Stomach (tissue), 8 donors: ENCODE measurements at regions not wholly inside any gene's neighbourhood (a gene's known extent, or its start where the extent isn't known, plus 50 kb on each side); places are given as distances from the start of the nearest gene placed in this dataset.
A peak's percentile ranks its signal among the peaks of the same experiment; 100 is the strongest.

ENCODE experiments used
- DNase-seq, 2 donors: peaks; one replicate each; pipeline versions ENCODE4 v3.0.0 to v3.0.0-alpha.2; 2013 to 2019
- H3K27ac ChIP-seq, 5 donors: fragments of 200-600 bp in 4 of 5; sonication (generic) in 4 of 5; one replicate each; pipeline ENCODE4 v1.5.1; 2013 to 2019; ENCODE audit warnings: mild to moderate bottlenecking in 1 of 5, moderate library complexity in 1 of 5
- H3K27me3 ChIP-seq, 3 donors: fragments of 200-600 bp; sonication (generic); one replicate each; pipeline ENCODE4 v1.5.1; 2017 to 2019; ENCODE audit warnings: mixed run types in 1 of 3
- H3K36me3 ChIP-seq, 4 donors: fragments of 200-600 bp; sonication (generic); 1 replicate in 3 of 4; 2 replicates in 1 of 4; pipeline ENCODE4 v1.5.1; 2016 to 2019
- H3K4me1 ChIP-seq, 4 donors: fragments of 200-600 bp; sonication (generic); one replicate each; pipeline ENCODE4 v1.5.1; 2016 to 2019
- H3K4me3 ChIP-seq, 4 donors: fragments of 200-600 bp; sonication (generic) in 3 of 4; one replicate each; pipeline ENCODE4 v1.5.1; 2016 to 2019; ENCODE audit warnings: mild to moderate bottlenecking in 1 of 4
- H3K9me3 ChIP-seq, 4 donors: fragments of 200-600 bp; sonication (generic); one replicate each; pipeline ENCODE4 v1.5.1; 2016 to 2019
- CTCF ChIP-seq, 7 experiments: fragments of 450-650 bp in 4 of 7; fragments of 200-600 bp in 3 of 7; sonication (generic) in 3 of 7; IDR thresholded peaks; one replicate each; pipeline ENCODE4 v1.5.1; 2016 to 2019; ENCODE audit warnings: antibody characterized with exemption in 7 of 7, control low read depth in 2 of 7, mild to moderate bottlenecking in 1 of 7
- EP300 ChIP-seq: sonication (generic); formaldehyde crosslinking; IDR thresholded peaks from one replicate; pipeline ENCODE4 v1.6.1; 2017; ENCODE audit warnings: antibody characterized with exemption
- POLR2A ChIP-seq, 4 donors: fragments of 450-650 bp; IDR thresholded peaks; one replicate each; pipeline ENCODE4 v1.6.1; 2016; ENCODE audit warnings: antibody characterized with exemption in 4 of 4, control low read depth in 2 of 4, mild to moderate bottlenecking in 1 of 4, moderate library complexity in 1 of 4
- POLR2AphosphoS5 ChIP-seq, 3 donors: sonication (generic); formaldehyde crosslinking; IDR thresholded peaks; one replicate each; pipeline ENCODE4 v1.6.1; 2016; ENCODE audit warnings: antibody characterized with exemption in 3 of 3
- WGBS, 5 donors: extraction: QIAGEN DNeasy Blood & Tissue Kit in 3 of 5; methylation state at CpG; one replicate each; pipeline versions ENCODE4 v1.1.5 to v1.1.7; 2013 to 2018; 5-methylcytosine and 5-hydroxymethylcytosine counted together
- intact Hi-C: fragments of 100-400 bp; cut with DNase I; formaldehyde crosslinking; loops from one replicate; pipeline ENCODE4 v1.15.1; 2023; ENCODE audit warnings: low total_unique reads
- donor health status: healthy with polysubstance abuse.
- donor health status: Bipolar disorder and iron deficiency.
- donor health status: healthy.

- no peaks in the 10 kb centered on the region for H3K4me1 ChIP-seq
- H3K9me3 ChIP-seq, result no peaks in the 10 kb centered on the region
- no peaks in the 10 kb centered on the region for H3K36me3 ChIP-seq
- DNase-seq, result no peak
- intact Hi-C loops, result no loop called here
- H3K27ac ChIP-seq, result no peak overlapping the region
- TF ChIP-seq POLR2AphosphoS5 (IDR thresholded peaks at IDR 0.05), result no peak
- TF ChIP-seq EP300, result no peak
- no peak for TF ChIP-seq POLR2A (IDR thresholded peaks at IDR 0.05)
- no peak for TF ChIP-seq CTCF (IDR thresholded peaks at IDR 0.05)
- 40 to 68% (median 50%) methylated on average over 1 of the region's 1 CpG for WGBS, 5 donors
- H3K27me3 ChIP-seq, result no peaks in the 10 kb centered on the region
- no peak overlapping the region for H3K4me3 ChIP-seq
Measured at GRCh38 chr13:47832458-47832972, 168.6 kb downstream of the SUCLA2 start.

GRCh38 chr13:47831265-47831664 lies 169.8 kb downstream of the SUCLA2 start:
- Histone ChIP-seq H3K36me3 (no peaks in the 10 kb centered on the region), H3K27me3 (no peaks in the 10 kb centered on the region), H3K27ac (no peak overlapping the region), H3K4me1 (no peaks in the 10 kb centered on the region), H3K9me3 (no peaks in the 10 kb centered on the region), H3K4me3 (no peak overlapping the region)
- DNase-seq, result no peak
- WGBS, 5 donors, result 63 to 76% (median 70%) methylated on average over 1 of the region's 1 CpG
- intact Hi-C loops, result no loop called here
- TF ChIP-seq POLR2A (IDR thresholded peaks at IDR 0.05) (no peak), CTCF (IDR thresholded peaks at IDR 0.05) (no peak), EP300 (no peak), POLR2AphosphoS5 (IDR thresholded peaks at IDR 0.05) (no peak)

- 74 to 86% (median 78%) methylated on average over 1 of the region's 1 CpG for WGBS, 5 donors
- Histone ChIP-seq H3K9me3 (peaks cover 0 to 8% (median 3%) of the 10 kb centered on the region in 4 donors), H3K4me1 (no peaks in the 10 kb centered on the region), H3K27me3 (no peaks in the 10 kb centered on the region), H3K36me3 (no peaks in the 10 kb centered on the region), H3K4me3 (no peak overlapping the region), H3K27ac (no peak overlapping the region)
- intact Hi-C loops, result no loop called here
- TF ChIP-seq POLR2A (IDR thresholded peaks at IDR 0.05), result no peak
- TF ChIP-seq EP300, result no peak
- TF ChIP-seq CTCF (IDR thresholded peaks at IDR 0.05), result no peak
- TF ChIP-seq POLR2AphosphoS5 (IDR thresholded peaks at IDR 0.05), result no peak
- DNase-seq, result no peak
Measured at GRCh38 chr13:47829690-47830089, 171.4 kb downstream of the SUCLA2 start.

- Histone ChIP-seq H3K4me3 (no peak overlapping the region), H3K27me3 (no peaks in the 10 kb centered on the region), H3K9me3 (peaks cover 0 to 8% (median 3%) of the 10 kb centered on the region in 4 donors), H3K36me3 (no peaks in the 10 kb centered on the region), H3K27ac (no peak overlapping the region), H3K4me1 (no peaks in the 10 kb centered on the region)
- WGBS, 5 donors, result 21 to 37% (median 26%) methylated on average over 2 of the region's 2 CpGs
- TF ChIP-seq CTCF (IDR thresholded peaks at IDR 0.05) (no peak), POLR2A (IDR thresholded peaks at IDR 0.05) (no peak), EP300 (no peak), POLR2AphosphoS5 (IDR thresholded peaks at IDR 0.05) (no peak)
- intact Hi-C loops, result no loop called here
- DNase-seq, result peak in 1 of 2 donors; percentile 69
Measured at GRCh38 chr13:47826471-47826870, 174.6 kb downstream of the SUCLA2 start.
